Tibial nerve (tissue), 3 donors: ENCODE measurements at regions not wholly inside any gene's neighbourhood (a gene's known extent, or its start where the extent isn't known, plus 50 kb on each side); places are given as distances from the start of the nearest gene placed in this dataset.

ENCODE experiments used
- CTCF ChIP-seq, 5 experiments: fragments of 200-600 bp in 3 of 5; fragments of 450-650 bp in 2 of 5; sonication (generic) in 3 of 5; IDR thresholded peaks; one replicate each; pipeline ENCODE4 v1.5.1; 2016 to 2019; ENCODE audit warnings: antibody characterized with exemption in 5 of 5, mild to moderate bottlenecking in 3 of 5, moderate library complexity in 2 of 5
- POLR2A ChIP-seq, 2 donors: fragments of 450-650 bp; IDR thresholded peaks; one replicate each; pipeline ENCODE4 v1.6.1; 2017; ENCODE audit warnings: antibody characterized with exemption in 2 of 2, mild to moderate bottlenecking in 2 of 2, moderate library complexity in 2 of 2

- TF ChIP-seq POLR2A (IDR thresholded peaks at IDR 0.05) (no peak), CTCF (IDR thresholded peaks at IDR 0.05) (no peak)
These were observed 166.1 kb downstream of the KDM5D start for GRCh38 chrY:19578281-19578874.
